Lung (tissue), 11 donors: ENCODE measurements at regions not wholly inside any gene's neighbourhood (a gene's known extent, or its start where the extent isn't known, plus 50 kb on each side); places are given as distances from the start of the nearest gene placed in this dataset.

Experiments used
- ATAC-seq: fragments of 200-7000 bp; cut with Tn5 transposase; one replicate; pipeline ENCODE4 v1.9.1; 2020; ENCODE audit warnings: moderate number of reproducible peaks; ENCODE audit not compliant: insufficient read depth, low FRiP score
- DNase-seq, 3 donors: peaks; one replicate each; pipeline ENCODE4 v3.0.0-alpha.2; 2013 to 2017
- H3K27ac ChIP-seq, 2 donors: one replicate each; pipeline ENCODE4 v1.5.1; 2013; ENCODE audit warnings: mild to moderate bottlenecking in 2 of 2, moderate library complexity in 2 of 2, control low read depth in 1 of 2, inconsistent platforms in 1 of 2, low read depth in 1 of 2, low read length in 1 of 2
- H3K27me3 ChIP-seq, 3 donors: one replicate each; pipeline ENCODE4 v1.5.1; 2013; ENCODE audit warnings: low read length in 2 of 3; ENCODE audit not compliant: control insufficient read depth in 3 of 3, insufficient read depth in 3 of 3
- H3K36me3 ChIP-seq, 4 donors: one replicate each; pipeline ENCODE4 v1.5.1; 2013; ENCODE audit warnings: low read length in 4 of 4, mild to moderate bottlenecking in 1 of 4, moderate library complexity in 1 of 4; ENCODE audit not compliant: control insufficient read depth in 4 of 4, insufficient read depth in 4 of 4
- H3K4me1 ChIP-seq, 5 donors: one replicate each; pipeline ENCODE4 v1.5.1; 2013; ENCODE audit warnings: low read length in 5 of 5, mild to moderate bottlenecking in 2 of 5, moderate library complexity in 1 of 5; ENCODE audit not compliant: control insufficient read depth in 5 of 5, insufficient read depth in 5 of 5
- H3K4me3 ChIP-seq: one replicate; pipeline ENCODE4 v1.5.1; 2013; ENCODE audit warnings: mild to moderate bottlenecking, control low read depth, moderate library complexity
- H3K9ac ChIP-seq, 2 donors: one replicate each; pipeline ENCODE4 v1.5.1; 2013; ENCODE audit warnings: low read length in 2 of 2, control low read depth in 1 of 2; ENCODE audit not compliant: insufficient read depth in 1 of 2
- H3K9me3 ChIP-seq, 4 donors: one replicate each; pipeline ENCODE4 v1.5.1; 2013; ENCODE audit warnings: low read length in 3 of 4, mild to moderate bottlenecking in 1 of 4, moderate library complexity in 1 of 4; ENCODE audit not compliant: control insufficient read depth in 4 of 4, insufficient read depth in 3 of 4
- WGBS, 2 donors: extraction: QIAGEN DNeasy Blood & Tissue Kit; methylation state at CpG; one replicate each; pipeline ENCODE4 v1.1.7; 2013; 5-methylcytosine and 5-hydroxymethylcytosine counted together
- TF ChIP-seq, protein P1 (sequence below): IDR thresholded peaks from 2 replicates; pipeline ENCODE4 v1.5.1; 2012; ENCODE audit warnings: mild to moderate bottlenecking; ENCODE audit errors: control extremely low read depth, extremely low read depth
- donor health status: control.
- donor health status: control.
- donor health status: Bipolar disorder and iron deficiency.
- donor health status: healthy.
- donor health status: DM: yes; HTN: yes; CAD: no.

DNA sequence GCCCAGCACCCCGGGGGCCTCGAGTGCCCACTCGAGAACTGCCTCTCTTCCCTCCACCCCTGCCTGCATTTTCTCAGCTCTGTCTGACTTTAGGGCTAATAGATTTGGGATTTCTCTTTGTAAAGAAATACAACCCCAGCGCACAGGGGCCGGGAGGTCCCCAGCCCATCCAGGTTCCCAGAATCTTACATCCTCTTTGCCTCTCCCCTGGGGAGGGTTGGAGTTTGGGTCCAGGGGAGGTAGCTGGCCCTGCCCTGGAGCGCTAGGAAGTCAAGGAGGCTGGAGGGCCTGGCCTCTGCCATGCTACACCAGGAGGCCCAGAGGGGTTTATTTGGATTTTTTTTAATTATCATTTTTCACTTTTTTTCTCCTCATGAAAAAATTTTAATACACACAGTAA lies 65.7 kb upstream of the LMO1 start:
- Histone ChIP-seq H3K4me1 (peaks cover 0 to 16% (median 0%) of the 10 kb centered on the region in 5 donors), H3K36me3 (no peaks in the 10 kb centered on the region), H3K27ac (no peak overlapping the region), H3K9ac (no peak overlapping the region), H3K9me3 (no peaks in the 10 kb centered on the region), H3K4me3 (no peak overlapping the region), H3K27me3 (no peaks in the 10 kb centered on the region)
- ATAC-seq (no peak), DNase-seq (no peak)
- WGBS, 2 donors = 72 to 83% methylated on average over 6 of the region's 6 CpGs
- TF ChIP-seq, protein P1, sequence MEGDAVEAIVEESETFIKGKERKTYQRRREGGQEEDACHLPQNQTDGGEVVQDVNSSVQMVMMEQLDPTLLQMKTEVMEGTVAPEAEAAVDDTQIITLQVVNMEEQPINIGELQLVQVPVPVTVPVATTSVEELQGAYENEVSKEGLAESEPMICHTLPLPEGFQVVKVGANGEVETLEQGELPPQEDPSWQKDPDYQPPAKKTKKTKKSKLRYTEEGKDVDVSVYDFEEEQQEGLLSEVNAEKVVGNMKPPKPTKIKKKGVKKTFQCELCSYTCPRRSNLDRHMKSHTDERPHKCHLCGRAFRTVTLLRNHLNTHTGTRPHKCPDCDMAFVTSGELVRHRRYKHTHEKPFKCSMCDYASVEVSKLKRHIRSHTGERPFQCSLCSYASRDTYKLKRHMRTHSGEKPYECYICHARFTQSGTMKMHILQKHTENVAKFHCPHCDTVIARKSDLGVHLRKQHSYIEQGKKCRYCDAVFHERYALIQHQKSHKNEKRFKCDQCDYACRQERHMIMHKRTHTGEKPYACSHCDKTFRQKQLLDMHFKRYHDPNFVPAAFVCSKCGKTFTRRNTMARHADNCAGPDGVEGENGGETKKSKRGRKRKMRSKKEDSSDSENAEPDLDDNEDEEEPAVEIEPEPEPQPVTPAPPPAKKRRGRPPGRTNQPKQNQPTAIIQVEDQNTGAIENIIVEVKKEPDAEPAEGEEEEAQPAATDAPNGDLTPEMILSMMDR = no peak

DNA sequence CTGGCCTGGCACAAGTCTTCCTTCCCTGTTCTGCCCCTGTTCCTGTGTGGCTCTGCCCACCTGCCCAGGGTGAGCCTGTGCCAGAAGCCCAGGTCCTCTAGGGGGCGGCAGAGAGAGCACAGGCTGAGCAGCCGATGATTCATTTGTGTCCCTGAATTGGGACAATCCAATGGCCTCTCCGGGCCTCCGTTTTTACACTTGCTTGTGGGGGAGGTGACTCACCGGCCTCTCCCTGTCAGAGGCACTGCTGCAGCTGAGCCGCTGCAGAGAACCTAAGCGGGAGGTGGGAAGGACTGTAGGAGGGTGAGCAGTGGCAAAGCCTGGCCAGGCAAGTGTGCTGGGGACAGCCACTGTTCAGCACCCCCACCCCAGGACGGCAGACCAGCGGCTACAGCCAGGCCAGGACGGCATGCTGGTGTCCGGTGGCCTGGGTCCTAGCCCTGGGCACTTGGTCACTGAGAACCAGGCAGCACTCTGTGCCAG lies 65.2 kb upstream of the LMO1 start:
- 13 to 21% methylated on average over 11 of the region's 11 CpGs for WGBS, 2 donors

DNA sequence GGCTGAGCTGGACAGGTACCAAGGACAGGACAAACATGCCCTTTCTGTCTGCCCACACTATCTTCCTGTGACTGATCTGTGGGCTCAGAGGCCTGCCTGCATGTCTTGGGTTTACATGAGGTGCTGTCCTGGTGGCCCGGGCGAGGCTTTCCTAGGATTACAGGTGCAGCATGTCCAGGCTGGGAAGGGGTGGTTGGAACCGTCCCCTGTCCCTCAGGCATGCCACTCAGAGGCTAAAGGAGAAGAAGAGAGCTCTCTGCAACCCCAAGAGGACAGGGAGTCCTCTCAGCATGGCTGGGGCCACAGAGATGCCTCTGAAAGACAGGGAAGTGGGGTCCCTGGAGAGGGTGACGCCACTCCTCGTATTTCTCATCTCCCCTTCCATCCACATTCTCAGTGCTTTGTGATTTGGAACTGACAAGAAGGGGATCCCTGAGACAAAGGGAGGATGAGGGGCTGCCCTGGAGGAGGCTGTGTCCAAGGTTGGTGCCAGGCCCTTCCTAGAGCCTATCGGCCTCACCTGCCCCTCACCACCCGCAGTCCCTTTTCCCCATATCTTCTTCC lies 64.6 kb upstream of the LMO1 start:
- 92 to 93% methylated on average over 7 of the region's 7 CpGs for WGBS, 2 donors
- no peaks in the 10 kb centered on the region for H3K27me3 ChIP-seq
- no peak overlapping the region for H3K27ac ChIP-seq
- no peaks in the 10 kb centered on the region for H3K36me3 ChIP-seq
- H3K9me3 ChIP-seq = no peaks in the 10 kb centered on the region
- H3K4me1 ChIP-seq = peaks cover 0 to 16% (median 0%) of the 10 kb centered on the region in 5 donors
- TF ChIP-seq, protein P1 = no peak
- DNase-seq (no peak), ATAC-seq (no peak)
- H3K4me3 ChIP-seq = no peak overlapping the region
- H3K9ac ChIP-seq = no peak overlapping the region

More for the DNA sequence above, 65.2 kb upstream of the LMO1 start:
- no peaks in the 10 kb centered on the region for H3K9me3 ChIP-seq
- no peak overlapping the region for H3K4me3 ChIP-seq
- no peak overlapping the region for H3K9ac ChIP-seq
- no peaks in the 10 kb centered on the region for H3K36me3 ChIP-seq
- H3K4me1 ChIP-seq = peaks cover 0 to 16% (median 0%) of the 10 kb centered on the region in 5 donors
- no peak overlapping the region for H3K27ac ChIP-seq
- DNase-seq (peak; percentile 58 to 67 (median 64)), ATAC-seq (peak; percentile 85)
- H3K27me3 ChIP-seq = no peaks in the 10 kb centered on the region
- TF ChIP-seq, protein P1 = peak; percentile 24

DNA sequence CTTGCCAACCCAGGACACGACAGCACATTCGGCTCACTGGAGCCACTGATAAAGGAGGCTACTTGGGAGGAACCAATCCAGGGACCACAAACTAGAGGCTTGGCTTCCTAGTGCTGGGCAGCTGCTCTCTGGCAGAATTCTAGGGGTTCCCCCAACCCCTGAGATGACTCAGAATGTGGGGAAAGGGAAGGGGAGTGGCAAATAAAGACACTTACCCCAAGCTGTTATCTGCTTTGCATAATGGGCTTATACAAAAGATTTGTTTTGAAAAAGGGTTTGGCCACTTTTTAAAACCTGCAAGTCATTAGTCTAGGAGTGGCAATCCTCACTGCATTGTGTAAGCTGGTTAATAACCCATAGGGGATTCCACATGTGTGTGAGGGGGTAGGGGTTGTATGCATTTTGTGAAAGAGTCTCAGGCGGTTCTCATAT lies 64.1 kb upstream of the LMO1 start:
- WGBS, 2 donors = 66% methylated on average over 3 of the region's 3 CpGs
- H3K9ac ChIP-seq = no peak overlapping the region
- no peaks in the 10 kb centered on the region for H3K36me3 ChIP-seq

More for the DNA sequence above, 64.1 kb upstream of the LMO1 start:
- Histone ChIP-seq H3K4me3 (no peak overlapping the region), H3K27ac (no peak overlapping the region), H3K27me3 (no peaks in the 10 kb centered on the region), H3K9me3 (no peaks in the 10 kb centered on the region), H3K4me1 (peaks cover 0 to 16% (median 0%) of the 10 kb centered on the region in 5 donors)
- ATAC-seq = no peak
- TF ChIP-seq, protein P1 = no peak
- DNase-seq = peak in 1 of 3 donors; percentile 2
